ENCODE measurements at regions not wholly inside any gene's neighbourhood (a gene's known extent, or its start where the extent isn't known, plus 50 kb on each side); places are given as distances from the start of the nearest gene placed in this dataset.

DNA sequence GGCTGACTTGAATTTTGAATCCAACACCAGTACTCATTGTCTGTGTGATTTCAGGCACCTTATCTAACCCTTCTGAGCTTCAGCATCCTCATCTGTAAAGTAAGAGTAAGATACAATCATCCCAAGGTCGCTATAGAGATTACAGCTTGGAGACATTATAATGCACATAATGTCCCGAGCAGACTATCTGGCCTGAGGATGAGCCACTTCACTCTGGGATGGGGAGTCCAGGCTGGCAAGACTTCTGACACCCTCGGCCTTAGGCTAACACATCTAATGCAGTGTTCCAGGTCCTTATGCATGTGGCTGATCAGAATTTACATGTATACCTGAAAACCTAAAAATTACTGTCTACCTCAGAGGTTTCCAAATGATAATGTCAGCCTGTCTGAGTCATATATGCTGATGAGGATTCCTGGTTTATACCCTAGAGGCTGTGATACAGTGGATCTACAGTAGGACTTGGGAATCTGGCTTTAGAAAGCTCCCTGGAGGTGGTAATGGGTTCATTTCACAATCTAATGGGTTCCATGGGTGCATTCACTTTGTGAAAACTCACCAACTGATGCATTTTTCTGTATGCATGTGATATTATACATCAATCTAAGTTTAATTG lies 229.0 kb upstream of the SLCO3A1 start:
- H3K79me2 ChIP-seq (ENCODE audit: insufficient read depth, low read depth, low read length), result no peaks in the 10 kb centered on the region
- no peaks in the 10 kb centered on the region for H3K36me3 ChIP-seq (ENCODE audit: insufficient read depth, low read length)
- POLR2A ChIA-PET, result no interaction called here
- no peak for DNase-seq (ENCODE audit: low spot score)
- no peak overlapping the region for H3K4me2 ChIP-seq (ENCODE audit: low read length)
- H4K20me1 ChIP-seq (ENCODE audit: insufficient read depth, low read length), result no peaks in the 10 kb centered on the region
- CTCF ChIA-PET (ENCODE audit: unreplicated experiment), result no interaction called here
- no peak overlapping the region for H3K27ac ChIP-seq (ENCODE audit: low read depth, low read length, poor library complexity, severe bottlenecking)
- H3K4me3 ChIP-seq (ENCODE audit: low read depth, low read length, poor library complexity, severe bottlenecking), result no peak overlapping the region
- H2AFZ ChIP-seq (ENCODE audit: low read length), result no peak overlapping the region
- no peaks in the 10 kb centered on the region for H3K4me1 ChIP-seq (ENCODE audit: insufficient read depth, low read length, poor library complexity, severe bottlenecking)
- H3K9me2 ChIP-seq (ENCODE audit: insufficient read depth, low read length), result no peaks in the 10 kb centered on the region
- intact Hi-C loops (cut with micrococcal nuclease; ENCODE audit: unreplicated experiment), result no loop called here
- no TSS peak for BruUV-seq (replicated peaks)
- TF ChIP-seq, protein P1, sequence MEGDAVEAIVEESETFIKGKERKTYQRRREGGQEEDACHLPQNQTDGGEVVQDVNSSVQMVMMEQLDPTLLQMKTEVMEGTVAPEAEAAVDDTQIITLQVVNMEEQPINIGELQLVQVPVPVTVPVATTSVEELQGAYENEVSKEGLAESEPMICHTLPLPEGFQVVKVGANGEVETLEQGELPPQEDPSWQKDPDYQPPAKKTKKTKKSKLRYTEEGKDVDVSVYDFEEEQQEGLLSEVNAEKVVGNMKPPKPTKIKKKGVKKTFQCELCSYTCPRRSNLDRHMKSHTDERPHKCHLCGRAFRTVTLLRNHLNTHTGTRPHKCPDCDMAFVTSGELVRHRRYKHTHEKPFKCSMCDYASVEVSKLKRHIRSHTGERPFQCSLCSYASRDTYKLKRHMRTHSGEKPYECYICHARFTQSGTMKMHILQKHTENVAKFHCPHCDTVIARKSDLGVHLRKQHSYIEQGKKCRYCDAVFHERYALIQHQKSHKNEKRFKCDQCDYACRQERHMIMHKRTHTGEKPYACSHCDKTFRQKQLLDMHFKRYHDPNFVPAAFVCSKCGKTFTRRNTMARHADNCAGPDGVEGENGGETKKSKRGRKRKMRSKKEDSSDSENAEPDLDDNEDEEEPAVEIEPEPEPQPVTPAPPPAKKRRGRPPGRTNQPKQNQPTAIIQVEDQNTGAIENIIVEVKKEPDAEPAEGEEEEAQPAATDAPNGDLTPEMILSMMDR (conservative IDR thresholded peaks at IDR 0.05; ENCODE audit: low read length), result no peak
- TF ChIP-seq EZH2phosphoT487 (IDR thresholded peaks at IDR 0.05; ENCODE audit: borderline replicate concordance, low read depth, low read length), result no peak
- no peaks in the 10 kb centered on the region for H3K9me3 ChIP-seq (ENCODE audit: low read length)

DNA sequence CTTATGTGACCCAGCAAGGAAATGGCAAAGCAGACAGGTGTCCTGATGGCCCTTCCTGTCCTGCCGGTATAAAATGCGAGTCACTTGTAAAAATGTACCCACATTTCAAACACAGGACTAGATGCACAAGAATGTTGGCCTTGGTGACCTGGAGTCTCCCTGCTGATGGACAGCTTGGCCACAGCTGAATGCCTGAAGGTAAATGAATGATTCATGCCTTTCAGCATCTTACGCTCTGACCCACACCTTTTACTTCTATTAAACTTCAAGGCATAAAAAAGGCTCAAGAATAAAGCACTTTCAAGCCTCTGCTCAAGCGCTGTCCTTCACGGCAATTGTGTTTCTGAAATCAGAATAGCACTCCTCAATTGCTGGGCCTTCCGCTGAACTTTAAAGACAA lies 228.0 kb upstream of the SLCO3A1 start:
- POLR2A ChIA-PET, result no interaction called here
- BruUV-seq (replicated peaks), result no TSS peak
- TF ChIP-seq, protein P1 (conservative IDR thresholded peaks at IDR 0.05; ENCODE audit: low read length), result no peak
- TF ChIP-seq EZH2phosphoT487 (IDR thresholded peaks at IDR 0.05; ENCODE audit: borderline replicate concordance, low read depth, low read length), result no peak

DNA sequence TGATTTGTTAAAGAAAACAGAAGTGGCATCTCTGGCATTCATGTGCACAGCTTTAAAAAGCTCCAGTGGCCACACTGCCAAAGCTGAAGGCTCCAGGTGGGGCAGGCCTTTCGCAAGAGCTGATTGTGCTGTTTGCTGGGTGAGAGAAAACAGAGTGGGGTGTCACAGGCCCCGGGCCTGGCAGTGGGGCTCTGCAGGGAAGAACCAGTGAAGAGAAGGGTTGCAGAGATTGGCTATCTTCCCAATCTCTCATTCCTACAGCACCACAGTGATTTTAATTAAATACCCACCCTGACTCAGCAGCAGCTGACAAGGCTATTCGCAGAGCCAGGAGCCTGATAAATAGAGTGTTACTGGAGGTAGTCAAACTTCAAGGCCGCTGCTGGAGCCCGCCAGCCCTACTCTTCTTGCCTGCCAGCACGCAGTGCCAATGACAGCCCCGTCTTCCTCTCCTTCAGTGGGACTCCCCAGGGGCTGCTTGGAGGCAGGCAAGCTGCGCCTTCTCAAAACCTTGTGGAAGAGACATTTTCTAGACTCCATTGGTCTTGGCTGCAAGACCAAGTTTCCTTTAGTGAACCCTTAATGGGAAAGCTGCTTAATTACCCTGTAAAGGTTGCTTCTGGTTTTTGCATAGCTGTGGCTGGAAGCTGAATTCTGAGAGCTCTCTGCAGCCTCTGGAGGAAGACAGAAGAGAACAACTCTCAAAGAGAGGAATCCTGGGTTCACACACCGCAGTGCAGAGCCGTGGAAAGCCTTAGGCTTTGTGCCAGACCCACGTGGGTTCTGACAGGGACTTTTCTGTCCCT lies 225.8 kb upstream of the SLCO3A1 start:
- DNase-seq (ENCODE audit: low spot score), result no peak
- no TSS peak for BruUV-seq (replicated peaks)
- Histone ChIP-seq H3K4me2 (ENCODE audit: low read length) (no peak overlapping the region), H3K27ac (ENCODE audit: low read depth, low read length, poor library complexity, severe bottlenecking) (no peak overlapping the region), H3K4me3 (ENCODE audit: low read depth, low read length, poor library complexity, severe bottlenecking) (no peak overlapping the region), H3K9me2 (ENCODE audit: insufficient read depth, low read length) (no peaks in the 10 kb centered on the region), H3K4me1 (ENCODE audit: insufficient read depth, low read length, poor library complexity, severe bottlenecking) (no peaks in the 10 kb centered on the region), H2AFZ (ENCODE audit: low read length) (no peak overlapping the region), H3K9me3 (ENCODE audit: low read length) (no peaks in the 10 kb centered on the region), H3K79me2 (ENCODE audit: insufficient read depth, low read depth, low read length) (no peaks in the 10 kb centered on the region), H4K20me1 (ENCODE audit: insufficient read depth, low read length) (no peaks in the 10 kb centered on the region), H3K36me3 (ENCODE audit: insufficient read depth, low read length) (no peaks in the 10 kb centered on the region)
- TF ChIP-seq, protein P1 (conservative IDR thresholded peaks at IDR 0.05; ENCODE audit: low read length), result no peak
- no peak for TF ChIP-seq EZH2phosphoT487 (IDR thresholded peaks at IDR 0.05; ENCODE audit: borderline replicate concordance, low read depth, low read length)
- ChIA-PET POLR2A (no interaction called here), CTCF (ENCODE audit: unreplicated experiment) (no interaction called here)
- intact Hi-C loops (cut with micrococcal nuclease; ENCODE audit: unreplicated experiment), result no loop called here

More for the DNA sequence above, 228.0 kb upstream of the SLCO3A1 start:
- no peak overlapping the region for H2AFZ ChIP-seq (ENCODE audit: low read length)
- CTCF ChIA-PET (ENCODE audit: unreplicated experiment), result no interaction called here
- H3K9me3 ChIP-seq (ENCODE audit: low read length), result no peaks in the 10 kb centered on the region
- H3K27ac ChIP-seq (ENCODE audit: low read depth, low read length, poor library complexity, severe bottlenecking), result no peak overlapping the region
- H3K4me1 ChIP-seq (ENCODE audit: insufficient read depth, low read length, poor library complexity, severe bottlenecking), result no peaks in the 10 kb centered on the region
- no peaks in the 10 kb centered on the region for H3K36me3 ChIP-seq (ENCODE audit: insufficient read depth, low read length)
- H3K79me2 ChIP-seq (ENCODE audit: insufficient read depth, low read depth, low read length), result no peaks in the 10 kb centered on the region
- intact Hi-C loops (cut with micrococcal nuclease; ENCODE audit: unreplicated experiment), result no loop called here
- H3K4me3 ChIP-seq (ENCODE audit: low read depth, low read length, poor library complexity, severe bottlenecking), result no peak overlapping the region
- no peak for DNase-seq (ENCODE audit: low spot score)
- no peaks in the 10 kb centered on the region for H4K20me1 ChIP-seq (ENCODE audit: insufficient read depth, low read length)
- no peaks in the 10 kb centered on the region for H3K9me2 ChIP-seq (ENCODE audit: insufficient read depth, low read length)
- no peak overlapping the region for H3K4me2 ChIP-seq (ENCODE audit: low read length)
